Mesendoderm (in vitro differentiated cells): ENCODE measurements at regions not wholly inside any gene's neighbourhood (a gene's known extent, or its start where the extent isn't known, plus 50 kb on each side); places are given as distances from the start of the nearest gene placed in this dataset.

Source experiments
- DNase-seq: peaks from one replicate; pipeline ENCODE4 v3.0.0; 2013
- H2AK5ac ChIP-seq: 2 replicates; pipeline ENCODE4 v1.6.1; 2013; ENCODE audit warnings: low read length, inconsistent platforms
- H2BK120ac ChIP-seq: 2 replicates; pipeline ENCODE4 v1.6.1; 2013; ENCODE audit warnings: low read depth, mild to moderate bottlenecking, low read length, moderate library complexity, mixed read lengths
- H2BK15ac ChIP-seq: replicated peaks from 2 replicates; pipeline ENCODE4 v1.6.1; 2013; ENCODE audit warnings: low read depth, mild to moderate bottlenecking, moderate library complexity
- H2BK5ac ChIP-seq: 2 replicates; pipeline ENCODE4 v1.6.1; 2013; ENCODE audit warnings: low read length, inconsistent platforms
- H3K18ac ChIP-seq: 2 replicates; pipeline ENCODE4 v1.6.1; 2013; ENCODE audit warnings: mild to moderate bottlenecking, low read length, mixed read lengths
- H3K23ac ChIP-seq: one replicate; pipeline ENCODE4 v1.6.1; 2013; ENCODE audit warnings: low read length
- H3K27ac ChIP-seq: 2 replicates; pipeline ENCODE4 v1.5.1; 2013; ENCODE audit warnings: low read depth, mild to moderate bottlenecking, inconsistent platforms, low read length, moderate library complexity
- H3K27me3 ChIP-seq: 2 replicates; pipeline ENCODE4 v1.6.1; 2013; ENCODE audit warnings: low read length, control low read depth, mild to moderate bottlenecking, inconsistent platforms; ENCODE audit not compliant: insufficient read depth, poor library complexity
- H3K36me3 ChIP-seq: 2 replicates; pipeline ENCODE4 v1.6.1; 2013; ENCODE audit warnings: low read length, inconsistent platforms; ENCODE audit not compliant: control insufficient read depth, insufficient read depth
- H3K4ac ChIP-seq: one replicate; pipeline ENCODE4 v1.6.1; 2013; ENCODE audit warnings: low read depth, mild to moderate bottlenecking, low read length, moderate library complexity
- H3K4me1 ChIP-seq: 2 replicates; pipeline ENCODE4 v1.6.1; 2013; ENCODE audit warnings: low read depth, low read length, inconsistent platforms; ENCODE audit not compliant: control insufficient read depth
- H3K4me2 ChIP-seq: 2 replicates; pipeline ENCODE4 v1.6.1; 2013; ENCODE audit warnings: low read length
- H3K4me3 ChIP-seq: 2 replicates; pipeline ENCODE4 v1.5.1; 2013; ENCODE audit warnings: mild to moderate bottlenecking, low read length
- H3K56ac ChIP-seq: one replicate; pipeline ENCODE4 v1.6.1; 2013; ENCODE audit warnings: low read length
- H3K79me1 ChIP-seq: 2 replicates; pipeline ENCODE4 v1.6.1; 2013; ENCODE audit warnings: low read length, inconsistent platforms
- H3K79me2 ChIP-seq: 2 replicates; pipeline ENCODE4 v1.6.1; 2013; ENCODE audit warnings: mild to moderate bottlenecking, low read length; ENCODE audit not compliant: control insufficient read depth, insufficient read depth
- H3K9ac ChIP-seq: 2 replicates; pipeline ENCODE4 v1.6.1; 2013; ENCODE audit warnings: low read length, inconsistent platforms
- H4K5ac ChIP-seq: one replicate; pipeline ENCODE4 v1.6.1; 2013; ENCODE audit warnings: low read length
- H4K8ac ChIP-seq: one replicate; pipeline ENCODE4 v1.6.1; 2013; ENCODE audit warnings: low read depth, mild to moderate bottlenecking, control low read depth, low read length, moderate library complexity
- WGBS: extraction: QIAGEN DNeasy Blood & Tissue Kit; methylation state at CpG from one replicate; pipeline ENCODE4 v1.1.7; 2013; ENCODE audit warnings: low lambda C conversion rate, missing lambda C conversion rate; ENCODE audit not compliant: insufficient coverage; ENCODE audit errors: extremely low coverage; 5-methylcytosine and 5-hydroxymethylcytosine counted together

- no peaks in the 10 kb centered on the region for H3K79me1 ChIP-seq
- no peaks in the 10 kb centered on the region for H3K79me2 ChIP-seq
These were observed 1844.3 kb downstream of the MAT2B start for GRCh38 chr5:165349735-165350134.

DNA sequence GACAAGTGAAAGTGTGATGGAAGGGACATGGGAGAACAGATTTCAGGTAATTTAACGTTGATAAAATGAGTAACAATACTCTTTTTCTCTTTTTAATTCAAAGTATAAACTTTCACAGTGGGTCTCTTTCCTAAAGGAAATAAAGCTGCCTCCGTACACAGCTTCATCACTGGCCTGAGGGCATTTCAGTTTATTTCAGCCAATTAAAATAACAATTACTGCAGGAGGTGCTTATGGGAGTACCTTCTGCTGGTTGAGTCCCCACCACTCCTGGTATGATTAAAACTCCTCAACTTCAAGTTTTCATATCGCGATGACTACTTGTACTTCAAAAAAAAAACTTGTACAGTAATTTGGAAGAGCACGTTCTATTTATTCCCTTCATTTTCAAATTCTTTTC is 1845.9 kb downstream of the MAT2B start:
- Histone ChIP-seq H3K27me3 (no peaks in the 10 kb centered on the region), H3K56ac (no peak overlapping the region), H3K27ac (no peak overlapping the region), H3K4me1 (no peaks in the 10 kb centered on the region), H2AK5ac (no peak overlapping the region), H3K4me3 (no peak overlapping the region), H3K79me1 (no peaks in the 10 kb centered on the region), H4K5ac (no peak overlapping the region), H3K4me2 (no peak overlapping the region), H3K23ac (no peak overlapping the region), H3K18ac (no peak overlapping the region), H2BK5ac (no peak overlapping the region), H2BK120ac (no peak overlapping the region), H3K4ac (no peak overlapping the region), H3K9ac (no peak overlapping the region), H3K36me3 (no peaks in the 10 kb centered on the region), H3K79me2 (no peaks in the 10 kb centered on the region), H2BK15ac (no peak overlapping the region), H4K8ac (no peak overlapping the region)
- DNase-seq, result no peak
- no CpG with 5 or more reads among the region's 5 CpGs for WGBS

More at GRCh38 chr5:165349735-165350134, 1844.3 kb downstream of the MAT2B start:
- Histone ChIP-seq H3K4me2 (no peak overlapping the region), H3K4ac (no peak overlapping the region), H2BK5ac (no peak overlapping the region), H3K27ac (no peak overlapping the region), H2BK15ac (no peak overlapping the region), H4K5ac (no peak overlapping the region), H3K56ac (no peak overlapping the region), H3K4me3 (no peak overlapping the region), H3K18ac (no peak overlapping the region), H3K4me1 (no peaks in the 10 kb centered on the region), H3K23ac (no peak overlapping the region), H3K27me3 (no peaks in the 10 kb centered on the region), H2AK5ac (no peak overlapping the region), H4K8ac (no peak overlapping the region), H3K36me3 (no peaks in the 10 kb centered on the region), H3K9ac (no peak overlapping the region), H2BK120ac (no peak overlapping the region)
- DNase-seq, result no peak
- no CpG with 5 or more reads among the region's 1 CpG for WGBS

- Histone ChIP-seq H2BK120ac (no peak overlapping the region), H3K79me2 (no peaks in the 10 kb centered on the region)
- no CpG with 5 or more reads among the region's 4 CpGs for WGBS
These were observed 1854.9 kb downstream of the MAT2B start for GRCh38 chr5:165360366-165360765.

GRCh38 chr5:165360784-165361542 is 1855.5 kb downstream of the MAT2B start:
- Histone ChIP-seq H3K79me1 (no peaks in the 10 kb centered on the region), H2BK15ac (no peak overlapping the region), H3K79me2 (no peaks in the 10 kb centered on the region), H3K27me3 (no peaks in the 10 kb centered on the region), H3K56ac (no peak overlapping the region), H2BK120ac (no peak overlapping the region), H4K8ac (no peak overlapping the region), H3K23ac (no peak overlapping the region), H3K4ac (no peak overlapping the region), H3K27ac (no peak overlapping the region), H2AK5ac (no peak overlapping the region), H3K4me2 (no peak overlapping the region), H2BK5ac (no peak overlapping the region), H3K36me3 (no peaks in the 10 kb centered on the region), H3K4me3 (no peak overlapping the region), H3K9ac (no peak overlapping the region), H4K5ac (no peak overlapping the region), H3K4me1 (no peaks in the 10 kb centered on the region), H3K18ac (no peak overlapping the region)
- WGBS, result no CpG with 5 or more reads among the region's 9 CpGs
- DNase-seq, result no peak

More at GRCh38 chr5:165360366-165360765, 1854.9 kb downstream of the MAT2B start:
- Histone ChIP-seq H3K27me3 (no peaks in the 10 kb centered on the region), H3K79me1 (no peaks in the 10 kb centered on the region), H2AK5ac (no peak overlapping the region), H3K23ac (no peak overlapping the region), H3K4ac (no peak overlapping the region), H3K4me3 (no peak overlapping the region), H3K4me2 (no peak overlapping the region), H3K56ac (no peak overlapping the region), H2BK5ac (no peak overlapping the region), H3K4me1 (no peaks in the 10 kb centered on the region), H3K18ac (no peak overlapping the region), H4K5ac (no peak overlapping the region), H3K9ac (no peak overlapping the region), H3K36me3 (no peaks in the 10 kb centered on the region), H3K27ac (no peak overlapping the region), H4K8ac (no peak overlapping the region), H2BK15ac (no peak overlapping the region)
- DNase-seq, result no peak

- H3K79me1 ChIP-seq, result no peaks in the 10 kb centered on the region
- H4K5ac ChIP-seq, result no peak overlapping the region
- no peak overlapping the region for H3K23ac ChIP-seq
- H4K8ac ChIP-seq, result no peak overlapping the region
- no peak overlapping the region for H3K27ac ChIP-seq
- H3K4me2 ChIP-seq, result no peak overlapping the region
- no peak overlapping the region for H3K56ac ChIP-seq
- H3K4me3 ChIP-seq, result no peak overlapping the region
- H3K27me3 ChIP-seq, result no peaks in the 10 kb centered on the region
- no peak overlapping the region for H2BK15ac ChIP-seq
- H3K4ac ChIP-seq, result no peak overlapping the region
- H2BK120ac ChIP-seq, result no peak overlapping the region
- H2BK5ac ChIP-seq, result no peak overlapping the region
- H3K4me1 ChIP-seq, result no peaks in the 10 kb centered on the region
- DNase-seq, result no peak
- no peak overlapping the region for H3K18ac ChIP-seq
- 100% methylated on average over 1 of the region's 4 CpGs for WGBS
- H3K9ac ChIP-seq, result no peak overlapping the region
- H3K79me2 ChIP-seq, result no peaks in the 10 kb centered on the region
- H3K36me3 ChIP-seq, result no peaks in the 10 kb centered on the region
- H2AK5ac ChIP-seq, result no peak overlapping the region
These were observed 1864.8 kb downstream of the MAT2B start for GRCh38 chr5:165370233-165370632.

- Histone ChIP-seq H2BK120ac (no peak overlapping the region), H3K79me1 (no peaks in the 10 kb centered on the region), H4K5ac (no peak overlapping the region), H3K36me3 (no peaks in the 10 kb centered on the region), H3K27me3 (no peaks in the 10 kb centered on the region), H3K27ac (no peak overlapping the region), H2AK5ac (no peak overlapping the region), H3K23ac (no peak overlapping the region), H3K4ac (no peak overlapping the region), H3K4me3 (no peak overlapping the region), H3K9ac (no peak overlapping the region), H3K56ac (no peak overlapping the region), H3K79me2 (no peaks in the 10 kb centered on the region), H4K8ac (no peak overlapping the region), H3K18ac (no peak overlapping the region), H3K4me1 (no peaks in the 10 kb centered on the region), H2BK15ac (no peak overlapping the region), H3K4me2 (no peak overlapping the region), H2BK5ac (no peak overlapping the region)
- no CpG with 5 or more reads among the region's 1 CpG for whole genome bisulfite sequencing
- no peak for DNase-seq
These were observed 1865.4 kb downstream of the MAT2B start for GRCh38 chr5:165370794-165371193.
